HG03575 (cell line): ENCODE measurements at regions not wholly inside any gene's neighbourhood (a gene's known extent, or its start where the extent isn't known, plus 50 kb on each side); places are given as distances from the start of the nearest gene placed in this dataset.

ENCODE experiments used
- ATAC-seq: cut with Tn5 transposase; IDR thresholded peaks from one replicate; pipeline ENCODE4 v1.9.1; 2021; ENCODE audit not compliant: unreplicated experiment, insufficient number of reproducible peaks, low FRiP score; ENCODE audit errors: extremely low read depth

GRCh38 chr2:198695879-198696278 is 761.9 kb downstream of the SATB2 start:
- ATAC-seq, result no peak

DNA sequence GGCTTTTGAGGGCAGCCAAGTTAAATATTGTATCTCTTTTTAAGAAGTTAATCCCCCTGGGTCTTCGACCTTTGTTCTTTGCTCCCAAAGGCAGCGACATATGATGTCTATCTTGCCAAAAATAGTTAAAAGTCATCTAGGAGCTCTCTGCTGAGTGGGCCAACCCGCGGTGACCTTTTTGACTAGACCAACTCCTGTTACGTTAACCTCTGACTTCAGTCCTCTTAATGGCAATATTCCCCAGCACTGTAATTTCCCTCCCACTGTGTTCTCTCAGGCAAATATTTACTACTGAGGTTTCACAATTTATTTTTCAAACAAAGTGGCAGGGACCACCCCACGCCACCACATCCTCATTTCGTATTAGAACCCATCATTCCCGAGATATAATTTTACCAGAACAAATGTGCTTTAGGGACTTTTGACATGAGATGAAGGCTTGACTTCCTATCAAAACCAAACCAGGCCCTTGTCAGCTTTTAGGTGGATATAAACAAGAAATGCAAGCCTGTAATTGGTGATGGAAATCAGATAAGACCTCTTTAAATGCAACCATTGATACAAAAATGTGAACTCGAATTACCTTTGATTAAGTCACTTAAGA is 764.7 kb downstream of the SATB2 start:
- ATAC-seq, result no peak

DNA sequence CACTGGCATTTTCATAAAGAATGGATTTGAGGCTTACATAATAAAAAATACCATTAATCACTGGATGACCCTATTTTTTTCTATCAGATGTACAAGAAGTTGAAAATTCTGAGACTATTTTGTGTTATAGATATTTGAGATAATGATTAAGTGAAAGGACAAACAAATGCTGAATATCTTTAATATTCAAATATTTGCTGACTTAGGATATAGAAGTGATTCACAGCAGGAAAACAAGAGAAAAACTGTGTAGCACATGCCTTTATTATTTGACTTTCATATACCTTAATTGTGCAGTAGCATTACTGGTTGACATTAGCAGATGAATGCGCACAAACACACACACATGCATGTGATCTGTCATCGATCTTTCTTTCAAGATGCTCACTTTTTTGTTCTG is 766.5 kb downstream of the SATB2 start:
- ATAC-seq, result no peak

DNA sequence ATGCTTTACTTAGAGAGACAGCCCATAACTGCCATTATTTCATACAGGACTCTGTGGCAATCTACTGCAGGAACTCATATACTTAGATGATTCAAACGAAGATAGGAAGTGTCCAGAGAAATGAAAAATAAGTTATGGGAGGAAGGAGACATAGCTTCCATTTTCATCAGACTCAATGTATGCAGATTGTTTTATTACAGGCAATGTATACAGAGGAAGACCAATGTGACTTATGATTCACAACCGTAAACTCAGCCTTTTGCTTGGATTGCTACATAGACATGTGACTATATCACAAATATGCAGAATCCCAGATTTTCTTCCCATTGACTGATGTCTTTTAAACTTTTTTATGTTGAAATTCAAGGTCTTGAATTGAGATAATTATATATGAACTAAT is 793.4 kb downstream of the SATB2 start:
- no peak for ATAC-seq

GRCh38 chr2:198662905-198663304 is 794.8 kb downstream of the SATB2 start:
- no peak for ATAC-seq

DNA sequence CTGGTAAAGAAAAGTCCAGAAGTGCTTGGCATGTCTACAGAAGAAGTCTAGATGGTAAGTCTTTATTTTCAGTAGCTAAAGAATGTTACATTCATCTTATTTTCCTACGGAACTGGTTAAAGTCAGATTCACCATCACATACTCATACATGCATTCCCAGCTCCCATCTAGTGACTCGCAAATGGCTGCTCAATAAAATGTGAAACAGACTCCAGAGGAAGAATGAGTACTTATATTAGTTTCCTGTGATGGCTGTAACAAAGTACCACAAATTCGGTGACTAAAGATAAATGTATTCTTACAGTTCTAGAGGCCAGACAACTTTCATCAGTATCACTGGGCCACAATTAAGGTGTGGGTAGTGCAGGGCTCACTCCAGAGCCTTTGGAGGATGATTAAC is 797.2 kb downstream of the SATB2 start:
- ATAC-seq, result no peak

DNA sequence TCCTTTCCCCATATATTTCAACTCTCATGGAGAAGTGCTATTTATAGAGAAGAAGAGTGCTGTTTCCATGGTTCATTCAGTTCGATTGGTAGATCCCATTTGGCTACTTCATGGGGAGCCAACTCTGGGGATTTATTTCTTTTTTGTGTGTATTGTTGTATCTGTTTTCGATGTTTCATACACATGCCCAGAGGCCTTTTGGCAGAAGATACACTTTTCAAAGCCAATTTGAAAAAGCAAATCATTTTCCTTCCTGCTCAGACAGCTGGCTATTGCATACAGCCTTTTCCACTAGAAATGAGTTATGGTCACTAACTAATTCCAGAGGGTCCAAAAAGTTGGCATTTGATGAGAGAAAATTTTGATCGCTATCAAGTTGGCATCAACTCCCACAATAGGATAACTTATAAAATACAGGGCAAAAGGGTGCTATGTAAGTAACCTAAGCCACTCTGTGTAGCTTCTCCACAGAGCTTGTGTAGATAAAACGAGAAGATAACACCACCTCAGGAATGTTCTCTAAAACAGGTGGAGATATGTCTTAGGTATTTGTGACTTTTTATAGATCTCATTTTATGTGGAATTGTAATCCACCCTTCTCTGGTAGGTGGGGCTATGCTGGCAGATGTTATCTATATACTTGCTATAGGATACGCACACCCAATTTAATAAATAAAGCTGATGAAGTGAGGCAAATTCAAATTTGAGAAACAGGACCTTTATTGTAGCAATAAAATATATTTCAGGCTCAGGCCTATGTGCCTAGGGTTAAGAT is 798.5 kb downstream of the SATB2 start:
- no peak for ATAC-seq

GRCh38 chr2:198657512-198658121 is 800.1 kb downstream of the SATB2 start:
- no peak for ATAC-seq

DNA sequence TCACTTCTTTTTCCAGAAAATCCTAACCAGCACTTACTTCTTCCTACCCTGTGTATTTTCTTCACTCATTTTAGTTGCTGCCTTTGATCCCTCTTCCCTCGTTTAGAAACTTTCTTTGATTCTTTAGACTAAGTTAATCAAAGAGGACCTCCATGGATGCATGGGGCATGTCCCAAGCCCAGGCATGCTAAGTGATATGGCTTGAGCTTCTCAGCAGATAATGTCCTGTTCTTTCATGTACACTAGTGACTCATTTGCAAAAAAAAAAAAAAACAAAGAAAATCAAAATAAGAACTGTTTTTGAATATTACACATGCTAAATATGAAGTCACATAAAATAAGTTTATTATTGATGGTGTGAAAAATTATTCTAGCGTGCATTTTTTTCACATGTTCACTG is 800.9 kb downstream of the SATB2 start:
- ATAC-seq, result no peak

DNA sequence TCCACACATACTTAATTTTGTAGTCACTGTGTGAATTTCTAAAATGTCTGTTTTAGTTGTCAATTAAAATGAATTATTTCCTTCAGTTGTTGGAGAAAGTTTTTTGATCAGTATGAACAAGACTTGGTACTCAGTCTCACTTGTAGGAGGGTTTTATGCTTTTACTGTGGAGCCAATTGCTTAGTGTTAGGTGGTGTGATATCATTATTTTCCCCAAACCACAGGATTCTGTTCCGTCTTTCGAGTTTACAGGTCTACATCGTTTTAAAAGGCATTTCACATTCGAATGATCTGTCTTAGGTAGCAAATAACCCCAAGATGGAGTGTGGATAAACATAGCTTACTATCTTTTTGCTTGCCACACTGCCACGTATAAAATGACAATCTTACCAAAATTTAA is 803.1 kb downstream of the SATB2 start:
- ATAC-seq, result no peak

DNA sequence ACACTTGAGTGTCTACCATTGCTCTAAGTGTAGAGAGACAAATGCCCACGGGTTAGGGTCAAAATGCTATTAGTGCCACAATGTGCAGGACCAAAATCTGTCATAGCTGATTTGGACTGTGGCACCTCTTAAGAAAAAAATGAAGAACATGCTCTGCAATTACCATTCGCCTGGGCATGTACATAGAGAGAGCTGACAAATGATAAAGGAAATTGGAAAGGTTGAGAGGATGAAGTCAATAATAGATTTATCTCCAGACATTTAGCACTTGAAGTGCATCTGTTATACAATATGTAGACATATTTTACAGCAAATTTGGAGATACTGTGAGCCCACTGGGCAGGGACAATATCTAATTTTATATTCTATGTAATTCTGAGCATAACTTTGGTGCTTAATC is 804.4 kb downstream of the SATB2 start:
- ATAC-seq, result no peak

- no peak for ATAC-seq
Measured at GRCh38 chr2:198652461-198652860, 805.3 kb downstream of the SATB2 start.

GRCh38 chr2:198645816-198646215 is 811.9 kb downstream of the SATB2 start:
- no peak for ATAC-seq

DNA sequence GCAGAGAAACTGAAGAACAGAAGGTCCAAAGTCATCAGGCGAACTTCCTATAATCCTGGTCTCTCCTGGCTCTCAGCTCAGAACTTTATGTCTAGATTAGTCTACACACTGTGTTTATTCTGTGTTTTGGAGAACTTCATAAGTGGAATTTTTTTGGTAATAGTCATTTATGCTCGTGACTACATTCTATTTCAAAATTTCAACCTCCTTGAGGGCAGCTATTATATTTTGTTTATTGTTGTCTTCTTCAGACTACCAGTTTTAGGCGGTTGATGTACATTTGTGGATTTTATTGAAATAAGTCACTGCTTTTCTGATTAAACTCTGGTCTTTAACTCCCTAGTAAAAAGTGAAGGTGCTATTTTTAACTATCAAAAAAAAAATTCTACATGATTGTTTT is 816.6 kb downstream of the SATB2 start:
- no peak for ATAC-seq

DNA sequence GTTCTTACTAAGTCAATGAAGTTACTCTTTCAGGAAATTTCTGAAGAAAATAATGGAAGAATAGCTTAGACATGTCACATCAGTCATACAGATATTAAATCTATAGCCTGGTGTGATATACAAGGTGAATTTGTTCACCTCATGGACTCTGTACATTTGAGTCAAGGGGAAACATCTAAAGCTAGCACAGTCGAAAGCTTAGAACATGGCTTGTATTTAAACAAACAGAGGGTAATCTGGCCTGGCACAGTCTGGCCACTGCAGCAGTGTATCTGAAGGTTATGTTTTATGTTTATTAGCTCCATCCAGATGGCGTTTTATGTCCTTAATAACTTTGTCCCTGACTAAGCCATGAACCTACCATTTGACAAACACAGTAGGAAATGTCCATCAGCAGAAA is 817.3 kb downstream of the SATB2 start:
- ATAC-seq, result no peak

GRCh38 chr2:198639580-198639979 is 818.2 kb downstream of the SATB2 start:
- ATAC-seq, result no peak

DNA sequence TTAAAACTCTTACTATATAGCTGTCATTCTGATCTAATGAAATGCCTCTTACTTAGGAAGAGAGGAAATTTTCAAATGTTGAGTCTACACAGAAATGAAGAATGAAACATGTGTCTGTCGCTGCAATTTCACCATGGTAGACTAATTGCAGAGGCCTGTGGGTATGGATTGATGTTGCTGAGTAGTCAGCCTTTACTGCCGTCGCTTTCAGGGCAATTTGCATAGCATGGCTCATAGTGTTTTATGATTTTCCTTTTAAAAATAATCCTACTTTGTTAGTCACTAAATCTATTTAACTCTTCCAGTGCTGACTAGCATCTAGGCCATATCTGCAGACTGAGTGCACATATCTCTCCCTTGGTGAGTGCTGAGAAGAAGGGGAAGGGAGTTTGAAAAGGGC is 819.2 kb downstream of the SATB2 start:
- ATAC-seq, result no peak

- ATAC-seq, result no peak
Measured at GRCh38 chr2:198630384-198630783, 826.0 kb downstream of the PLCL1 start.

DNA sequence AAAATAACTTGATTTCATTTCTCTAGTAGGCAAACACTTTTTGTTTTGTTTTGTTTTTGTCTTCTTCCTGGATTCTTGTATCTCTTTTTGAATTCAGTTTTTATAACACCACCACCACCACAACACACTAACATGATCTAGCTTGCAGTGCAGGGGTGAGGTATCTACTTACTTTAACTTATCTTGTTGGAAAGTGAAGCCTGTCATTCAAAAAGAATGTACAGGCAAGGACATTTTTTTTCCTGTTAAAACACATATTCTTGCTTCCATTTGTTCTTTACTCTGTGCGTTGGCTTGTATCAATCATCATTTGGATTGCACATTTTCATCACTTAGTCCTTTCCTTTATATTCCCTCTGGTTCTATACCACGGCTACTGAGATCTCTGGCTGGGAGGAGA is 824.2 kb downstream of the PLCL1 start:
- ATAC-seq, result no peak

DNA sequence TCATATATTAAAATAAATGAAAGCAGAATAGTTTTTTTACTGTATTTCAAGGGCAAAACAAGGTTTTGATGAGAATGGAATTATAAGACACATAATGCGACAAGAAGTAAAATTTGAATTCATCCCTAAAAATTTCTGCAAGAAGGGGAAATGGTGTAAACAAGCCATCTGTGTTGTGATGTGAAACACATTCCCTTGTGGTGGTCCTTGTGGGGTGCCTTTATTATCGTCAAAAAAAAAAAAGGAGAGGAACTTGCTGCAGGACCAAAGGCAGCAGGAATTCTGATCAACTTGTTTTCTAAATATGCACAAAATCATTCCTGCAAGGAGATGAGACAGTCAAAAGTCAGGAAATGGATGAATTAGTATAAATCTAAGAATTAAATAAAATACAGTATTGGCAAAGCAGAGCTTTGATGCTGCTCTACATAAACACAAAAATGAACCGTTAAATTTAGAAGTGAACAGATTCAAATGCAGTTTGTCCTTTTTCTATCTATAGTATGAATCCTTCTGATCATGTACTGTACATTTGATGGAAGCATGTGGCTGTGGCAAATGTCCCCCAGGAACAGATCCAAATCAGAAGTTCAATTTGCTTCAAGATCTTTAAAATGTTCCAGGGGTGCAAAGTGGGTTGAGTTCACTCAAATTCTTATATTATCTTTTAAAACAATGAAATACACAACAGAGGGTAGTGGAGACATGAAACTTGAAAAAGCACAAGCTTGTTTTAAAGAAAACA is 818.8 kb downstream of the PLCL1 start:
- no peak for ATAC-seq
